RWPE2 (cell line): ENCODE measurements at regions not wholly inside any gene's neighbourhood (a gene's known extent, or its start where the extent isn't known, plus 50 kb on each side); places are given as distances from the start of the nearest gene placed in this dataset.

ENCODE experiments used
- ATAC-seq: fragments of 200-7000 bp; cut with Tn5 transposase; 3 replicates; pipeline ENCODE4 v1.9.1; 2021; ENCODE audit warnings: low read depth
- DNase-seq: peaks from one replicate; pipeline ENCODE4 v3.0.0-alpha.2; 2020; ENCODE audit warnings: low spot score
- H3K27ac ChIP-seq: fragments of 450-650 bp; 2 replicates; pipeline ENCODE4 v1.5.1; 2017; ENCODE audit warnings: mild to moderate bottlenecking; ENCODE audit not compliant: poor library complexity, severe bottlenecking
- H3K27me3 ChIP-seq: fragments of 250-450 bp; sonication (Bioruptor Pico); 2 replicates; pipeline ENCODE4 v1.5.1; 2021; ENCODE audit warnings: mild to moderate bottlenecking, moderate library complexity; ENCODE audit not compliant: insufficient read depth, poor library complexity, severe bottlenecking
- H3K36me3 ChIP-seq: fragments of 250-450 bp; sonication (Bioruptor Pico); 2 replicates; pipeline ENCODE4 v1.5.1; 2020; ENCODE audit warnings: low read depth, mild to moderate bottlenecking, moderate library complexity
- H3K4me1 ChIP-seq: fragments of 250-450 bp; sonication (Bioruptor Pico); 2 replicates; pipeline ENCODE4 v1.5.1; 2021; ENCODE audit warnings: mild to moderate bottlenecking, moderate library complexity; ENCODE audit not compliant: insufficient read depth, poor library complexity, severe bottlenecking
- H3K4me3 ChIP-seq: fragments of 250-450 bp; sonication (Bioruptor Pico); 2 replicates; pipeline ENCODE4 v1.5.1; 2021; ENCODE audit warnings: mild to moderate bottlenecking, moderate library complexity; ENCODE audit not compliant: severe bottlenecking
- H3K9me3 ChIP-seq: fragments of 250-450 bp; sonication (Bioruptor Pico); 2 replicates; pipeline ENCODE4 v1.5.1; 2021; ENCODE audit warnings: mild to moderate bottlenecking, moderate library complexity; ENCODE audit not compliant: severe bottlenecking
- TF ChIP-seq, protein P1 (sequence below): fragments of 450-650 bp; IDR thresholded peaks from one replicate; pipeline ENCODE4 v1.5.1; 2017; ENCODE audit warnings: mild to moderate bottlenecking, moderate library complexity; ENCODE audit not compliant: poor library complexity, severe bottlenecking

DNA sequence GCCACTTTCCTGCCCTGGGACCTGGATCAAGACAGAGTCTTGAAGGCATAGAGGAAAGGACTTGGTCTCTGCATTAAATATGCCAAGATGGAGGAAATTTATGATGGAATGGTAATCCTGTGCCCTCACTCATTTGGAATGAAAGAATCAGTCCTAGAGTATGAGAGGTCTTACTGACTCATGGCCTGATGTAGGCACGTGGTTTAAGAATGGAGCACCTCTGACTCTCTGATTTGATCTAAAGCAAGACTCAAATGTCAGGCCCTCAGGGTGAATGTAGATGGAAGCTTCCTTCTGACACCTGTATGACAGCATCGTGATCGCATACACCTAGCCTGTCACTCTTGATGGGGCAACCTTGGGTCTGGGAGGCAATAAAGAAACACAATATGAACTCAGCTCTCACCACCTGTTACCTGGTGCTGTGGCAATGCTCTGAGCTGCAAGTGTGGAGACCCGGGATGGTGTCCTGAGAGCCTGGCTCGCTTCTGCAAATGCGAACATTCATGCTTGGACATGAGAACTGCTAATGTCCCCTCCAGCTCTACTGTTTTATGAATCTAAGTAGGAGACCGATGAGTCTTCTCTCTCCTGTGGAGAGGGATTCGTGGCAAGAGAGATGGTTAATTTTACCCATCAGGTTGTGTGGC, 229.9 kb downstream of the ABCC12 start:
- TF ChIP-seq, protein P1, sequence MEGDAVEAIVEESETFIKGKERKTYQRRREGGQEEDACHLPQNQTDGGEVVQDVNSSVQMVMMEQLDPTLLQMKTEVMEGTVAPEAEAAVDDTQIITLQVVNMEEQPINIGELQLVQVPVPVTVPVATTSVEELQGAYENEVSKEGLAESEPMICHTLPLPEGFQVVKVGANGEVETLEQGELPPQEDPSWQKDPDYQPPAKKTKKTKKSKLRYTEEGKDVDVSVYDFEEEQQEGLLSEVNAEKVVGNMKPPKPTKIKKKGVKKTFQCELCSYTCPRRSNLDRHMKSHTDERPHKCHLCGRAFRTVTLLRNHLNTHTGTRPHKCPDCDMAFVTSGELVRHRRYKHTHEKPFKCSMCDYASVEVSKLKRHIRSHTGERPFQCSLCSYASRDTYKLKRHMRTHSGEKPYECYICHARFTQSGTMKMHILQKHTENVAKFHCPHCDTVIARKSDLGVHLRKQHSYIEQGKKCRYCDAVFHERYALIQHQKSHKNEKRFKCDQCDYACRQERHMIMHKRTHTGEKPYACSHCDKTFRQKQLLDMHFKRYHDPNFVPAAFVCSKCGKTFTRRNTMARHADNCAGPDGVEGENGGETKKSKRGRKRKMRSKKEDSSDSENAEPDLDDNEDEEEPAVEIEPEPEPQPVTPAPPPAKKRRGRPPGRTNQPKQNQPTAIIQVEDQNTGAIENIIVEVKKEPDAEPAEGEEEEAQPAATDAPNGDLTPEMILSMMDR: no peak
- no peak overlapping the region for H3K27ac ChIP-seq
- no peaks in the 10 kb centered on the region for H3K36me3 ChIP-seq
- peak; percentile 81 for ATAC-seq
- H3K27me3 ChIP-seq: no peaks in the 10 kb centered on the region
- peaks cover 11% of the 10 kb centered on the region for H3K4me1 ChIP-seq
- H3K4me3 ChIP-seq: no peak overlapping the region
- no peaks in the 10 kb centered on the region for H3K9me3 ChIP-seq
- no peak for DNase-seq

DNA sequence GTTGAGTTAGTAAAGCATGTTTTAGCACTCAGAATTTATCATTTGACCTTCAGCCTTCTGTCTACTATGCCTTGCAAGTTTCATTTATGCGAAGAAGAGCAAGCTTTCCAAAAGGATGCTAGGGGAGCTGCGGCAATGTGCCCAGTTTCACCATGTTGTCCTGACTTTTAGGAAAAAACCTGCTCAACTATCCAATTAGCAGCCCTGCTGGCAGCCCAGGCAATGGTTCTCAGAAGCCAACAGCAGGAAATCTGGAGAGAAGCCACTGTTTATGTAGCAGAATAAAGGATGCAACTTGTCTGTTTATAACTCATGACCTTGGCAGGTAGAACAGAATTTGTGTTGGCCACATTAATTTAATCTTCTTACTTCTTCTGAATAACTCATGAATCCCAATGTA, 230.8 kb downstream of the ABCC12 start:
- ATAC-seq (no peak), DNase-seq (no peak)
- no peak overlapping the region for H3K27ac ChIP-seq
- no peaks in the 10 kb centered on the region for H3K27me3 ChIP-seq
- H3K9me3 ChIP-seq: no peaks in the 10 kb centered on the region
- peaks cover 11% of the 10 kb centered on the region for H3K4me1 ChIP-seq
- no peaks in the 10 kb centered on the region for H3K36me3 ChIP-seq
- TF ChIP-seq, protein P1: no peak
- H3K4me3 ChIP-seq: no peak overlapping the region

GRCh38 chr16:47921535-47921934, 234.3 kb downstream of the ABCC12 start:
- no peak overlapping the region for H3K4me3 ChIP-seq
- ATAC-seq: no peak
- TF ChIP-seq, protein P1: no peak
- no peak overlapping the region for H3K27ac ChIP-seq
- H3K27me3 ChIP-seq: no peaks in the 10 kb centered on the region
- H3K4me1 ChIP-seq: peaks cover 2% of the 10 kb centered on the region
- DNase-seq: no peak
- no peaks in the 10 kb centered on the region for H3K9me3 ChIP-seq
- H3K36me3 ChIP-seq: no peaks in the 10 kb centered on the region

DNA sequence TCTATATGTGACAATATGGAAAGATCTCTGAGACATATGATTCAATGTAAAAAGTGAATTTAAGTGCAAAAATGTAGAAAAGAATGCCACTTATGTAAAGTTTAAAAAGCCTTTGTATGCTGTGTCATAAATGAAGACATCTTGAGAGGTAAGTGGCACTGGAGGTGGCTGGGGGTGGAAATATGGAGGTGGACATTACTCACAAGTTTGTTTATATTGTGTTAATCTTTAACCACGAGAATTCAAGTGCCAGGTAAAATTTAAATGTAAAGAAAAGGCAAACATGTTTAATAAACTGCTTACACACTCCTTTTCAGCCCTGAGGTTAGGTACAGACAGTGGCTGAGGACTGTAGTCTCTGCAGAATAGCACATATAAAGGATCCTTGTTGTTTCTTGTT, 235.1 kb downstream of the ABCC12 start:
- H3K36me3 ChIP-seq: no peaks in the 10 kb centered on the region
- no peak overlapping the region for H3K4me3 ChIP-seq
- no peaks in the 10 kb centered on the region for H3K27me3 ChIP-seq
- H3K27ac ChIP-seq: no peak overlapping the region
- H3K4me1 ChIP-seq: no peaks in the 10 kb centered on the region
- DNase-seq (no peak), ATAC-seq (no peak)
- no peaks in the 10 kb centered on the region for H3K9me3 ChIP-seq
- TF ChIP-seq, protein P1: no peak

GRCh38 chr16:47917118-47917517, 238.7 kb downstream of the ABCC12 start:
- Histone ChIP-seq H3K4me3 (no peak overlapping the region), H3K4me1 (no peaks in the 10 kb centered on the region), H3K9me3 (no peaks in the 10 kb centered on the region), H3K27me3 (no peaks in the 10 kb centered on the region), H3K27ac (no peak overlapping the region), H3K36me3 (no peaks in the 10 kb centered on the region)
- ATAC-seq (no peak), DNase-seq (no peak)
- TF ChIP-seq, protein P1: no peak
